SW 1271 (cell line): ENCODE measurements at regions not wholly inside any gene's neighbourhood (a gene's known extent, or its start where the extent isn't known, plus 50 kb on each side); places are given as distances from the start of the nearest gene placed in this dataset.

Experiments used
- DNase-seq, 2 experiments: peaks; one replicate each; lab custom pipeline; 2025; lab: John Stamatoyannopoulos, UW

DNA sequence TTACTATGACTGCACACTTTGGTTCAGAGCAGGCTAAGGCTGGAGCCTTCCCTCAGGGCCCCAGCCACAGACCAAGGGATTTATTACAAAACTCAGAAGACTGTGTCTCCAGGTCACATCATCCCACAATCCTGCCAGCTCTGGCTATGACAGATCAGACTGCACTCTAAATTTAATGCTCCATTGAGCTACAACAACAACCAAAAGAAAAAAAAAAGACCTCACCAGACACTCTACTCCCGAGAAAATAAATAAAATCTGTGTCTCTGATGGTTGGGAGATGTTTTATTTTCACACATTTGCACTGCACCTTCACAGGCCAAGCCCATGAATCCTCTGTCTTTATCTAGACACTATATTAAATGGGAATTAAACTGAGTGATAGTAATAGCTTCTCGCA lies 50.8 kb upstream of the CTNNB1 start:
- no peak for DNase-seq

DNA sequence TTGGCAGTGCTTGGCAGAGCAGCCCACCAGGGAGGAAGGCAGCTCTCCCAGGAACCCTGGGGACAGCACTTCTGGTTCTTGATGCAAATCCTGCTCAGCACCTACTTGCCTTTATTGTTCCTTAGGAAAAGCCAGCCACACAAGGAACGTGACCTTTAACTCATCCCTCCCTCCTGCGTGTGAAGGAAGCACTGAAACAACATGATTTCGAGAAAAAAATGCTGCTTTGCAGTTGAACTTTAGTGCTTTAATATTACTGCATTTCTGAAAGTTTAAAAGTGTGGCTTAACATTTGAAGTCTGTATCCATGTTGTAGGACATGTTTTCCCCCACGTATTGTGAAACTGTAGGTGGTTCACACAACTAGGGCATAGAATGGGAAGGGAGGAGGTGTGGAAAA lies 50.4 kb upstream of the CTNNB1 start:
- DNase-seq, result no peak
